ENCODE measurements at regions not wholly inside any gene's neighbourhood (a gene's known extent, or its start where the extent isn't known, plus 50 kb on each side); places are given as distances from the start of the nearest gene placed in this dataset.

DNA sequence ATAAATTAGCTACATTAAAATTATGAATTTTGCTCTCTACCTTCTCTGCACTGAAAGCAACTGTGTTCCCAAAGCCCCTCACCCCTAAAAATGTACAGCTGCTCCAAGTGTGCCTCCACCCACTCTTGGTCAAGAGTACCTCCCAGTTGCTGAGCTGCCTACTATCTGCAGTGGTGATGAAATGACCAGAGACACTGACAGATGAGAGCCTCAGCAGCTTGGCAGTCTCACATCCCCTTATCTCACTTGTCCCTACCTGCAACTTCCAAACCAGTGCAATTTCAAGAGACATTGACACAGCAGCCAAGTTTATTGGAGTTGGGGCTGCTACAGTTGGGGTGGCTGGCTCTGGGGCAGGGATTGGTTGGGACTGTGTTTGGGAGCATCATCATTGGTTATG is 52.2 kb upstream of the COL6A5 start:
- TF ChIP-seq, protein P1, sequence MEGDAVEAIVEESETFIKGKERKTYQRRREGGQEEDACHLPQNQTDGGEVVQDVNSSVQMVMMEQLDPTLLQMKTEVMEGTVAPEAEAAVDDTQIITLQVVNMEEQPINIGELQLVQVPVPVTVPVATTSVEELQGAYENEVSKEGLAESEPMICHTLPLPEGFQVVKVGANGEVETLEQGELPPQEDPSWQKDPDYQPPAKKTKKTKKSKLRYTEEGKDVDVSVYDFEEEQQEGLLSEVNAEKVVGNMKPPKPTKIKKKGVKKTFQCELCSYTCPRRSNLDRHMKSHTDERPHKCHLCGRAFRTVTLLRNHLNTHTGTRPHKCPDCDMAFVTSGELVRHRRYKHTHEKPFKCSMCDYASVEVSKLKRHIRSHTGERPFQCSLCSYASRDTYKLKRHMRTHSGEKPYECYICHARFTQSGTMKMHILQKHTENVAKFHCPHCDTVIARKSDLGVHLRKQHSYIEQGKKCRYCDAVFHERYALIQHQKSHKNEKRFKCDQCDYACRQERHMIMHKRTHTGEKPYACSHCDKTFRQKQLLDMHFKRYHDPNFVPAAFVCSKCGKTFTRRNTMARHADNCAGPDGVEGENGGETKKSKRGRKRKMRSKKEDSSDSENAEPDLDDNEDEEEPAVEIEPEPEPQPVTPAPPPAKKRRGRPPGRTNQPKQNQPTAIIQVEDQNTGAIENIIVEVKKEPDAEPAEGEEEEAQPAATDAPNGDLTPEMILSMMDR (IDR thresholded peaks at IDR 0.05; ENCODE audit: poor library complexity, severe bottlenecking) = no peak
- no peak for TF ChIP-seq EZH2 (IDR thresholded peaks at IDR 0.05; ENCODE audit: borderline replicate concordance, insufficient read depth, low read length, poor library complexity, severe bottlenecking)

Data from neural cell (in vitro differentiated cells).